Fibroblast of gingiva (primary cell): ENCODE measurements at regions not wholly inside any gene's neighbourhood (a gene's known extent, or its start where the extent isn't known, plus 50 kb on each side); places are given as distances from the start of the nearest gene placed in this dataset.

Source experiments
- DNase-seq: peaks from one replicate; pipeline ENCODE4 v3.0.0-alpha.2; 2011; ENCODE audit warnings: low read depth

DNA sequence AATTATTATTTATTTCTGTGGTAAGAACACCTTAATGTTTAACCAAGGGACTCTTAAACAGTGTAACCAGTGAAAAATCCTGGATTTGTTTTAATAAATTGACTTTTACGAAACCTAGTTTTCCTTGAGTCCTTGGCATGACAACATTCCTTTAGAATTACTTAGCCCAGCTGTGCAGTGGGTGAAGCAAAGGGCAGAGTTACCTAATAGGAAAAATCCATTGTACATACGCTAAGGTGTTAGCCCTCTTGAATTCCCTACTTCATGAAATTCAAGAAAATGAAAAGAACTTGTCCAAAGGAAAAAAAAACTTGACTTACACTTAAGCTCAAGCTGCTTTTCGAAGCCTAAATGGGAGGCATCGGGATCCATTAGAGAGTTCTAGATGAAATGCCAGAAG, 852.0 kb upstream of the ADAMTS5 start:
- peak; percentile 27 for DNase-seq

DNA sequence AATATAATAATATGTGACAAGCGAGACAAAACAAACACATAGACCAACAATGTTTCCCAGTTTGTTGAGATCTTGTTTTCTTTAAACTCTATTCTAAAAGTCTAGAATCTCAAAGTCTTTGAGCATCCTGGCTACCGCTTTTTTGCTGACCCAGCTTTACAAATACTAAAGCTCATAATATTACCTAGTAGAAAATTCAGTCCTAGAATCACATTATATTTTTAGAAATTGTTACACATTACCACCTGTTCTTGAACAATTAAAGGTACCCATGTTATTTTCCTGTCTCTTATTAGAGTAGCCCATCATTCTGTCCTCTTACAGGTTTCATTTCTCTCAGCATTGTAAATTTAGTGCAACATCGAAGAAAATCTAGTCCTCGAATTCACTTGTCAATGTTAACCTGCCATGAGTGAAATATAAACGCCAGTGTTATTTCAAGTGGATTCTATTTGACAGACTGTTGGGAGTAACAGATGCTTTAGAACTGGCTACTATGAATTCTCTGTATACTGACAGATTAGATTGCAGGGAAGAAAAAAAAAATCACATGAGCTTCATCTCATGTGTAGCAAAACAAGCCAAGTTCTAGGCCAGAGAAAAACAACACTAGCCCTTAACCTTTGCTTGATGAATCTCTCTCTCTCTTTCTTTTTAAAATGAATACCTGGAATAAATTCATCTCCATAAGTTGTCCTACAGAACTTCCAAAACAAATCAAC, 851.2 kb upstream of the ADAMTS5 start:
- DNase-seq, result no peak

DNA sequence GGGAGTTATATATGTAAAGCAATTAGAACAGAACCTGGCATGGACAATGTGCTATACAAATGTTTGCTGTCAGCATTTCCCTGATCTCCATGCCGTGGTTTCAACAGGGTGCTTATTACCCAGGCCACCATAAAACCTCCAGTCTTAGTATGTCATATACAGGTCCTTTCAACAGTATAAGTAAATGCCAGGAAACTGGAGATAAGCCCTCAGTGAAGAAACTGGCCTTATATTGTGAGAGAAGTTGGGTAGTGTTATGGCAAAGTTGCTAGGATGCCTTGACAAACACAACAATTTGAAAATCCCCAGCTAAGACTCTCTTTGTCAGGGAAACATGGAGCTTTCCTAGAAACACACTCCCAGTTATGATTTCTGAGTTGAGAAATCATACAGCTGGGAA, 850.2 kb upstream of the ADAMTS5 start:
- peak; percentile 36 for DNase-seq

DNA sequence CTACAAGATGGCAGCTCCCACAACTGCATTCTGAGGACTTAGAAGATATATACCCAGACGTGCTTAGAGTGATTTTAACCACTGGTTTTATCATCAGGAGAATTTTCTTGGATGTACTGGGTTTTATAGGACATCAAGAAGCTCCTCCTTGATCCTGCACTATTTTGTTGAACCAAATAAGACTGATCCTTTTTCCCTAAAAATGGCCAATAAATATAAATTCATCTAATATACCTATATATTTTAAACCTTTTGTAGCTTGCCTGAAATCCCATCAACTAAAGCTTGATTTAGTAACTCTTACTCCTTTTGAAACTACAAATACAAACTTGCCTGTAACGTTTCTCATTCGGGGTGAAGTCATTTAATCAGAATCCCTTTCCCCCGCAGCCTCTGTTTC, 849.4 kb upstream of the ADAMTS5 start:
- DNase-seq, result no peak

DNA sequence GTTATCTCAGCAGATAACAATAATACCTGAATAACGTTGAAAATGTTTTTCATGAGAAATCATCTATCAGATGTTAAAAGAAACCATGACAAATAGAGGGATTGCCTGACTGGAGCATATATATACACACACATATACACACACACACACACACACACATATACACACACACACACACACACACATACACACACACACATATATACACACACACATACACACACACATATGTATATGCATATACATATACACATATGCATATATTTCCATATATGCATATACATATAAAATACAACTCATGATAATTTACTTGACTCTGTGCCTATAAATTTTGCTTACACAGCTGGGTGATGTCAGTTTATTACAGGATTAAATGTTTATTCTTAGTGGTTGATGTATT, 847.3 kb upstream of the ADAMTS5 start:
- DNase-seq, result no peak

DNA sequence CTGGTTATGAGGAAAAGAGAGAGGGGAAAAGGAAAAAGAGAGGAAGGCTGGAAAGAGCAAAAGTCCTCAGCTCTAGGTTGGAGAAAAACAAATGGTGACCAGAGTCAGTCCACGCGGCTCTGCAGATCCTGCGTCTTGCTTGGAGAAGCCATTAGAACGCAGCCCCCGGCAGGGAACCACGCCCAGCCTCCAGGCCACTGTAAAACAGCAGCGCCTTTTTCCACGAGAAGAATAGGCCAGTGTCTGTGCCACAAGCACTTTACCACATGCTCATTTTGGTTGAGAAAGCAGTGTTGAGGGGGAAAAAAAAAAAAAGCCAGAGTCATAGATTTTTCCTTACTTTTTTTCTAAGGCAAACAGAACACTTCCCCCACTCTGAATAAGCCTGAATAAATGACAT, 846.9 kb upstream of the ADAMTS5 start:
- no peak for DNase-seq

DNA sequence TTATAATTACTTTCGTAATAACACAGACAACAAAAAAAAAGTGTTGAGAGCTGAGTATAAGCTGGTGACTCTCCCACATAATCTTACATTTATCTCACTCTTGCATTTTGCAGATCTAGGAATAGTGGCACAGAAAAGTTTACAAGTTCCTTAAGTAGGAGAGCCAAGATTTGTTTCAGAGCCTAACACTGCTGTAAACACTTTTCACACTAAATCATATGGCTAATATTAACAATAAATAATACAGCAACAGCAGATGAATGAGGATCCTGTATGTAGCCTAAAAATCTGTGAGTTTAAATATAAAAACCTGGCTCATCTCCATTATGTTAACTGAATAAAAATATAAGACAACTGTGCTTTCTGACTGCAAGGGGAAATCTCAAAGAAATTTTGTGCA, 846.5 kb upstream of the ADAMTS5 start:
- no peak for DNase-seq

DNA sequence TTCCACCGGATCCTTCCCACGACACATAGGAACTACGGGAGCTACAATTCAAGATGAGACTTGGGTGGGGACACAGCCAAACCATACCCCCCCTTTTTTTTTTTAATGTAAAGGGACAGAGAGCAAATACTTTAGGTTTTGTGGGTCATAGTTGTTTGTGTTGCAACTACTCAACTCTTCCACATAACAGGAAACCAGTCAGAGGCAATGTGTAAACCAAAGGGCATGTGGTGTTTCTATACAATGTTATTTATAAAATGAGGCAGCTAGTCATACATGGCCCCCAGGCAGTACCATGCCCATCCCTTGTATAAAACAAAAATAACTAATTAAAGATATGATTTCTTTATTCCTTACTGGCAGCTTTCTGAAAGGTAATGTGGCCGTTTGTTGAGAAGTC, 845.4 kb upstream of the ADAMTS5 start:
- DNase-seq, result no peak

DNA sequence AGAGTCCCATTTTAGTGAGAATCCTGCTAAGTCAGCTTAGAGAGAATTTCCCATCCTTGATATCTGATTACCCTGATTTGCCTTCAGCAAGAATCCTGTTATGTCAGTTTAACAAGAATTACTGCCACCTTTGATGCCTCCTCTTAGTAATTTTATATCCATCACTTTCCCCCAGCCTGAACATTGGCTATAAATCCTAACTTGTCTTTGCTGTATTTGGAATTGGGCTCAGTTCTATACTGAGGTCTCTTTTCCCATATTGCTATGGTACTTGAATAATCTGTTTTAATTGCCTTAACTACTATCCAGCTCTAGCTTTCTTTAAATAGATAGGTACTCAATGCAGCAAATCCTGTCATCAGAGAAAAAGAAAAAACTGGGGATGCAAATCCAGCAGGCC, 842.0 kb upstream of the ADAMTS5 start:
- DNase-seq, result no peak

DNA sequence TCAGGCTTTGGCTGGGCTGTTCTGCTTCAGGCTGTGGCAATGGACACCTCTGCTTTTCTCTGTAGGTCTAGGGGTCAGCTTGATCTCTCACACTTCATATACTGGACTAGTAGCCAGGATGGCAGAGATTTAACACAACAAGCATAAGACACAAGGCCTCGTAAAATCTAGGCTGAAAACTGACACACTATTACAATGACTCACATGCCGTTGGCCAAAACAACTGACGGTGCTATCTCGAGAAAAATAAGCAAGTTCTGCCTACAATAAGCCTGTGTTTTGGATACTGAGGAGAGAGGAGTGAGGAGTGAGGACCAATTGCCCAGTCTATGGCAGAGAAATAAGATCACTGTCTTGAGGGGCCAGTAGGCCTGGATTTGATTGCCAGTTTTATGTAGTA, 840.7 kb upstream of the ADAMTS5 start:
- DNase-seq, result no peak

DNA sequence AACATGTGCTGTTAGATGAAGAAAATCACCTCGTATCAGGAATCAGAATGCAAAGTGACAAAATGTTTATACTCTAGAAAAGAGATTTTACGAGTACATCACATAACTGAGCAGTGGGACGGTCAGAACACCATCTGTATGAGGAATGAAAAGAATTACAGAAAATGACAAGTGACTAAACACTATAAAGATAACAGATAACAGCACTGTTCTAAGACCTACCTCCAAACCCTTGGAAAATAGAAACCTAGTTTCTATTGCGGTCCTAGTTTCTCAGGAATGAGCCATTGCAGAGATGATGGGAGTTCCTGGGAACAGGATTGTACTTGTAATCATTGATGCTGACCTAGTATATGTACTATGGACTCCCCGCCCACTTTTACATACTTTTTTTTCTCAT, 839.4 kb upstream of the ADAMTS5 start:
- DNase-seq, result no peak

DNA sequence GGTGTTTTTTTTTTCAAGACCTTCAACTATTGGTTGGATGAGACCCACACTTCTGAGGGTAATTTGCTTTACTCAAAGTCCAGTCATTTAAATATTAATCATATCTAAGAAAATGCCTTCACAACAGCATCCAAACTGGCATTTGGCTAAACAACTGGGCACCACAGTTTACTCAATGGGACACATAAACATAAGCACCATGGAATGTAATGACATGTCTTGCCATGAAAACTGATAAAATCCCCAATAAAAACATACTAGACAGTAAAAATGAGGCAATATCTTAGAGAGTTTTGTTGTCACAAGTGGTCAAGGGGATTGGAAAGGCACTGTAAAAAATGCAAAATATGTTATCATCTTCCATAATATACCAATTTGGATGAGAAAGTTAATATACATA, 838.8 kb upstream of the ADAMTS5 start:
- no peak for DNase-seq

DNA sequence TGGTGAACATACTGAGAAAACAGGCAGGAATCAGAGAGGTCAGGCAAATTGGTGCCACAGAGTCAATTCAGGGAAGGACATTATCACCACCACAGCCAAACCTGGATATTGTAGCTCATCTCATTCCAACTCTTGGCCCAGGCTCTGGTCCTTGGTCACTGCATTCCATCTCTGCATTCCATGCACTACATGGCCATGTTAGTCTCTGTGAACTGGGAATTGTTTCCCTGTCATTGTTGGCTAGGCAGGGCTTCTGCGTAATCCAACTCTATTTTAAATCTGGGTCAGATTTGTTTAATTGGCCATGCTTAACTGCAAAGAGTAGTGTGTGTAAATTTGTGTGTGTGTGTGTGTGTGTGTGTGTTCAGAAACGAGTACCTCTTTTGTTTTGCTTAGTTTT, 837.6 kb upstream of the ADAMTS5 start:
- peak; percentile 32 for DNase-seq

DNA sequence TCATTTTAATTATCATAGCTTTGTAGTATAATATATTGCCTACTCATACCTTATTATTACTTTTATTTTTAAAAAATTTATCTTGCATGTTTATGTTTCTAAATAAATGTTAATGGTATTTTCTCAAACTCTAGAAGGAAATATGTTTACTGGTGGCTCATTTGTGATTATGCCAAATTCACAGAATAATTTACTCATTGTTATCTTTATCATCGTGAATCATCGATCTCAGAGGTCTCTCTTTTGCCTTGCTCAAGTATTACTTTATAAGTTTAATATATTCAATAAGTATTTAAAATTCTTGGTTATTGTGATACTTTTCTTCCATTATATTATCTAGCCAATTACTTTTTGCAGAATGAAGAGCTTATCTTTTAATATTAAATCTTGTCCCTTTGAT, 836.7 kb upstream of the ADAMTS5 start:
- no peak for DNase-seq

DNA sequence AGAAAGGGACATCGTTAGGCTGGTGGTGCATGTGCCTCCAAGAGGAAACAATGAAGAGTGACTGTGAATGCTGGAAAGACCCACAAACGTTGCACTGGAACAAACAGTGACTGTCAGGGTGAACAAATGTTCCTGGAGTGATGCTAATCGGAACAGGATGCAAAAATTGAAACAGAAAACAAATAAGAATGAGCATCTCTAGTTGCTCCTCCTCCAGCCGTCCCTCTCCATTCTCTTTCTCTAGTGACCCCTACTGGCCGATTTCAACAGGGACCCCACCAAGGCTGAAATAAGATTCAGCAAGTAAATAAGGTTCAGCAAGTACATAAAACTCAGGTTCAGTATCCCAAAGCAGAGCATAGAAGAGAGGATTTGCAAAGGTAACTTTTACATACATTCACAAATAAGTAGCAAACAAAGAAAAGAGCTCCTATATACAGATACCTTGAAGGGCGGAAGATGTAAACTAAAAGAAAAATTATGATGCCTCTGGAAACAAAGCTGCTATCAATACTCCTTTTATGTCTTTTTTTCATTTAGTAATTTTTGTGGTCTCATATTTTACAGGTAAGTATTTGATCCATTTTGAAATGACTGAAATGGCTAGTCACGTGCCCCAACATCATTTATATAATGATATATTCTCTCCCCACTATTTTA, 836.1 kb upstream of the ADAMTS5 start:
- DNase-seq, result peak; percentile 66

DNA sequence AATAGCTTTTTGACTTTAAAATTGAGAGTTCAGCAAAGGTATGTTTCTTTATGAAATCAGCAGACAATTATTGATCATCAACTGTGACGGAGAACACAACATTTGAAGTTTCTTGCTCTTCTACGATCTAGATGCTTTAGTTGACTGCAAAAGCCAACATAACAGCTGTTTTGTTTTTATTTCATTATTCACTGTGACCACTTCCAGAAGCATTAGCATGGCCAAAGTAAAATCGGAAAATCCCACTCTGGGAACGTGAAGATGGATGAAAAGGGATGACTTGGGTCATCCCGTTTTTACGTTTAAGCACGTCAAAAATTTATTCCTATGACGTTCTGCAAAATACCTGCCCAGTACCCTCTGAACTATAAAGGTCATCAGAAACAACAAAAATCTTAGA, 833.0 kb upstream of the ADAMTS5 start:
- no peak for DNase-seq

DNA sequence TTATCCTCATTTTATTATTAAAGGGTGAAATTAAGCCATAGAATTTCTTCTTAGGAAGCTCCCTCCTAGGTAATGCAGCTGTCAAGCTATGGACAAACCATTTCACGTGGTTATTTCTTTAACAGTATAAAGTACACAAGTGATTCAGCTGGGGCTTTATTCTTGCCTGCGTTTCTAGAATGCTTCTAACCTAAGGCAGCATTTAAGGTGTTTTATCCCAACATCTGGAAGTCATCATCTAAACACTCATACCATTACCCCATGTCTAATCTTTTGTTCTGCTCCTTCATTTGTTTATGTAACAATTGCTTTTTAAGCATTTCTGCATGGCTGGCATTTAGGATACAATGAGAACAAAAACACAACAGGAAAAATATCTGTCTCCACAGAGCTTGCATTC, 829.2 kb upstream of the ADAMTS5 start:
- DNase-seq, result peak; percentile 56

DNA sequence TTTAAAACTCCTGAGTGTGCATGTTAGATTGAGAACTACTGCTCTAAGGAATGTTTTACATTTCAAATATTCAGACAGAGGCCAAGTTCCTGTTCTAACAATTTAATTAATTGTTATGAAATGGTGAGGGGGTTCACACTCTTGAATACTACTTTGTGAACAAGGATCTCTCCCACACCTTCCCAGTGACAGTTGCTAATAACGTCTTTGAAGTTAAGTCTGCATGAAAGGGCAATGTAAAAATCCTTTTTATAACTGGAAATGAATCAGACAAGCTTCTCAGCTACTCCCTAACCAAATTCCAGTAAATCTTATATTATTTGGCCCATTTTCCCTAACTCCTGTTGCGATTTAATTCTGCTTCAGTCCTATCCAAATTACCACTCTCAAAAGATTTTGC, 828.5 kb upstream of the ADAMTS5 start:
- no peak for DNase-seq

DNA sequence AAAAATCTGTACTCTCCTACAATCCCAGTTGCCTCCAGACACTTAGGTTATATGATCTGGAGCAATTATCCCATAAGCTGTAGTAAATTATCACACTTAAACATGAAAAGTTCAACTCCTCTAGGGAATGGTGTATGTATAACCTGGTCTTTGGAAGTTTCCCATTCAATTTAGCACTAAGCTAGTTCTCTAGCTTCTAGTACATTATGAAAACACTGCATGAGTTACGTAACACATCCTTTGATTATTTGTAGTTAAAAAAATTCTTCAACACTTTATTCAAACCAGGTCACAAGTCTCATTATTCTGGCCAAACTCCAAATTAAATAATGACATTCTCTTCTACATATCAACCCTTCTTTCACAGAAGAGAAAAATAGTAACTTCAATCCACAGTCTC, 827.0 kb upstream of the ADAMTS5 start:
- DNase-seq, result no peak

DNA sequence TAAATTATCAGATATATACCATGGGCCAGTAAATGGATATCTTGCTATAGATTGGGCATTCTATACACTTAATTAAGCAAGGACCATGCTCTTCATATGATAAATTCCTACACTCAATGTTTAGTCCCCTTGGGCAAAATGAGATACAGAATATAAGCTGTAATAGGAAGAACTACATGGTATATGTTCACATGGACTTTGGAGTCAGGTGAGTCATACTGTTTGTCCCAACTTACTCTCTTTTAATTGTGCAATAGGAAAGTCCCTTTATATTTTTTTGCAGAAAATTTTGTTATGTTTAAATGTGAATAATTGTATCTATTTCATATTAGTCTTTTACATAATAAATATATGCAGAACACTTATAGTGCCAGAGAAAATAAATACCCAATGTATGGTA, 820.2 kb upstream of the ADAMTS5 start:
- no peak for DNase-seq

DNA sequence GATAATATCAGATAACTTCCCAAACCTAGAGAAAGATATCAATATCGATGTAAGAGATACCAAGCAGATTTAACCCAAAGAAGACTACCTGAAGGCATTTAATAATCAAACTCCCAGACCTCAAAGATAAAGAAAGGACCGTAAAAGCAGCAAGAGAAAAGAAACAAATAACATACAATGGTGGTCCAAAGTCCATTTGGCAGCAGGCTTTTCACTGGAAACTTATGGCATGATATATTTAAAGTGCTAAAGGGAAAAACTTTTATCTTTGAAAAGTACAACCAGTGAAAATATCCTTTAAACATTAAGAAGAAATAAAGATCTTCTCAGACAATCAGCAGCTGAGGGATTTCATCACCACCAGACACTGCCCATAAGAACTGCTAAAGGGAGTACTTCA, 812.7 kb upstream of the ADAMTS5 start:
- no peak for DNase-seq

DNA sequence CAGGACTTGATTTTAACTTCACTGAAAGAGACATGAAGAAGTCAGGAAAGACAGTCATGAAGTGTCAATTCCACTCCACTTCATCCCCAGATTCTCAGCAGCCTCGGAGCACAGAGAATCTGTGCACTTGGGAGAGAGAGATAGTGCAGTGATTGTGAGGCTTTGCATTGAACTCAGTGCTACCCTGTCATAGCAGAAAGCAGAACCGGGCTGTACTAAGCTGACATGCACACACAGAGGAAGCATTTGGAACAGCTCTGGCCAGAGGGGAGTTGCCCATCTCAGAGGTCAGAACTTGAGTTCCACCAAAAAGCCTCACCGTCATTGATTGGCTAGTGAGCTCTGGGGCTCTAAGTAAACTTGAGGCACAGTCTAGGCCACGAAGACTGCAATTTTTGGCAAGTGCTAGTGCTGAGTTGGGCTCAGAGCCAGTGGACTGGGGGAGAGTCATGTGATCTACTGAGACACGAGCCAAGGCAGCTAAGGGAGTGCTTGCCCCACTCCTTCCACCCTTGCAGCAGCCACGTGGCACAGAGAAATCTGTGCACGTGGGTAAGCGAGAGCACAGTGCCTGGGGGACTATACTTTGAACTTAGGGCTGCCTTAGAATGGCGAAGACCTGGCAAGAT, 810.2 kb upstream of the ADAMTS5 start:
- DNase-seq, result no peak

DNA sequence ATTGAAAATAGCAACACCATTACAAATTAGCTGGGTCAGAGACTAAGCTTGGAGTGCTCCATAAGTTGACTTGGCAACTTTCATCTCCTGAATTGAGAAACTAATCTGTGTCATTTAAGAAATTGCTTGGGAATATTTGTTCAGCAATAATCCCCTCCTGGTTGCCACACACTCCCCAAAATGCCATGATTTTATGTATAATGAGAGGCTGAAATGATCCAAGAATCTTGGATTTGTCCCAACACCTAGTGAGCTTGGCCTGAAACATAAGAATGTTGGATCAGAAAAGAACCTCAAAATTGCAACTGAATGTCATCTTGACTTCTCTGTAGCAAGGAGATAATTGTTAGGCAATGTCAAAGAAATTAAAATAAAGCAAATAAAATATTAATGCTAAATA, 805.9 kb upstream of the ADAMTS5 start:
- peak; percentile 96 for DNase-seq
